Neural cell (in vitro differentiated cells): ENCODE measurements at regions not wholly inside any gene's neighbourhood (a gene's known extent, or its start where the extent isn't known, plus 50 kb on each side); places are given as distances from the start of the nearest gene placed in this dataset.

Source experiments
- H2AFZ ChIP-seq: fragments of 200-600, 300-800 bp; sonication (generic), shearing (Covaris generic); 2 replicates; pipeline ENCODE4 v1.6.0; 2014; ENCODE audit warnings: low read depth, mild to moderate bottlenecking, antibody characterized with exemption, low read length, moderate library complexity
- H3F3A ChIP-seq: fragments of 200-600 bp; shearing (Covaris generic); 2 replicates; pipeline ENCODE4 v1.6.1; 2016; ENCODE audit warnings: mild to moderate bottlenecking, moderate library complexity, mixed read lengths, antibody characterized with exemption, low read length; ENCODE audit not compliant: insufficient read depth, poor library complexity, severe bottlenecking
- H3K27ac ChIP-seq: fragments of 200-600, 300-800 bp; sonication (generic), shearing (Covaris generic); 2 replicates; pipeline ENCODE4 v1.5.1; 2014; ENCODE audit warnings: mild to moderate bottlenecking, low read length, moderate library complexity
- H3K27me3 ChIP-seq: fragments of 300-800, 200-600 bp; sonication (generic), shearing (Covaris generic); 2 replicates; pipeline ENCODE4 v1.6.0; 2014; ENCODE audit warnings: mild to moderate bottlenecking, low read depth, low read length, moderate library complexity; ENCODE audit not compliant: insufficient read depth
- H3K36me3 ChIP-seq: fragments of 300-800, 200-600 bp; sonication (generic), shearing (Covaris generic); 2 replicates; pipeline ENCODE4 v1.5.1; 2014; ENCODE audit warnings: mild to moderate bottlenecking, antibody characterized with exemption, low read length, moderate library complexity; ENCODE audit not compliant: insufficient read depth
- H3K4me2 ChIP-seq: fragments of 300-800, 200-600 bp; sonication (generic), shearing (Covaris generic); 2 replicates; pipeline ENCODE4 v1.6.0; 2014; ENCODE audit warnings: mild to moderate bottlenecking, low read length
- H3K4me3 ChIP-seq: fragments of 300-800, 200-600 bp; sonication (generic), shearing (Covaris generic); 2 replicates; pipeline ENCODE4 v1.5.1; 2014; ENCODE audit warnings: mild to moderate bottlenecking, low read length, moderate library complexity
- H3K79me2 ChIP-seq: fragments of 200-600 bp; shearing (Covaris generic); replicated peaks from 2 replicates; pipeline ENCODE4 v1.6.0; 2014; ENCODE audit warnings: mild to moderate bottlenecking, low read length, moderate library complexity; ENCODE audit not compliant: insufficient read depth
- H3K9ac ChIP-seq: fragments of 300-800, 200-600 bp; sonication (generic), shearing (Covaris generic); 2 replicates; pipeline ENCODE4 v1.6.1; 2016; ENCODE audit warnings: mild to moderate bottlenecking, low read length, mixed read lengths
- H3K9me2 ChIP-seq: fragments of 200-600 bp; shearing (Covaris generic); 2 replicates; pipeline ENCODE4 v1.6.1; 2016; ENCODE audit warnings: mild to moderate bottlenecking, low read length, mixed read lengths; ENCODE audit not compliant: insufficient read depth
- H3K9me3 ChIP-seq: fragments of 200-600, 300-800 bp; sonication (generic), shearing (Covaris generic); 2 replicates; pipeline ENCODE4 v1.6.1; 2016; ENCODE audit warnings: mild to moderate bottlenecking, mixed run types, low read length, moderate library complexity, mixed read lengths
- H4K20me1 ChIP-seq: fragments of 200-600 bp; shearing (Covaris generic); 2 replicates; pipeline ENCODE4 v1.6.1; 2016; ENCODE audit warnings: mild to moderate bottlenecking, mixed run types; ENCODE audit not compliant: insufficient read depth
- CTCF ChIP-seq: fragments of 450-650 bp; IDR thresholded peaks from 2 replicates; pipeline ENCODE4 v1.5.1; 2014; ENCODE audit warnings: antibody characterized with exemption, mild to moderate bottlenecking, moderate library complexity; ENCODE audit not compliant: poor library complexity, severe bottlenecking
- EP300 ChIP-seq: fragments of 450-650 bp; conservative IDR thresholded peaks from 2 replicates; pipeline ENCODE4 v1.6.1; 2014; ENCODE audit warnings: antibody characterized with exemption, mild to moderate bottlenecking, moderate library complexity; ENCODE audit not compliant: poor library complexity, severe bottlenecking
- EZH2 ChIP-seq: fragments of 200-600, 300-800 bp; shearing (Covaris generic), sonication (generic); IDR thresholded peaks from 2 replicates; pipeline ENCODE4 v1.6.1; 2014; ENCODE audit warnings: antibody characterized with exemption, low read length, borderline replicate concordance, mild to moderate bottlenecking; ENCODE audit not compliant: insufficient read depth, poor library complexity, severe bottlenecking
- MXI1 ChIP-seq: fragments of 450-650 bp; conservative IDR thresholded peaks from 2 replicates; pipeline ENCODE4 v1.6.1; 2014; ENCODE audit warnings: antibody characterized with exemption, mild to moderate bottlenecking; ENCODE audit not compliant: poor library complexity, severe bottlenecking
- POLR2AphosphoS5 ChIP-seq: IDR thresholded peaks from 2 replicates; pipeline ENCODE4 v1.6.1; 2012
- RAD21 ChIP-seq: fragments of 450-650 bp; conservative IDR thresholded peaks from 2 replicates; pipeline ENCODE4 v1.6.1; 2014; ENCODE audit warnings: antibody characterized with exemption, mild to moderate bottlenecking, moderate library complexity
- SMC3 ChIP-seq: fragments of 450-650 bp; conservative IDR thresholded peaks from 2 replicates; pipeline ENCODE4 v1.6.1; 2014; ENCODE audit warnings: antibody characterized with exemption, mild to moderate bottlenecking, moderate library complexity; ENCODE audit not compliant: poor library complexity
- TAF1 ChIP-seq: IDR thresholded peaks from 2 replicates; pipeline ENCODE4 v1.6.1; 2012; ENCODE audit warnings: low read depth
- TF ChIP-seq, protein P1 (sequence below): IDR thresholded peaks from 2 replicates; pipeline ENCODE4 v1.6.1; 2012; ENCODE audit warnings: borderline replicate concordance

DNA sequence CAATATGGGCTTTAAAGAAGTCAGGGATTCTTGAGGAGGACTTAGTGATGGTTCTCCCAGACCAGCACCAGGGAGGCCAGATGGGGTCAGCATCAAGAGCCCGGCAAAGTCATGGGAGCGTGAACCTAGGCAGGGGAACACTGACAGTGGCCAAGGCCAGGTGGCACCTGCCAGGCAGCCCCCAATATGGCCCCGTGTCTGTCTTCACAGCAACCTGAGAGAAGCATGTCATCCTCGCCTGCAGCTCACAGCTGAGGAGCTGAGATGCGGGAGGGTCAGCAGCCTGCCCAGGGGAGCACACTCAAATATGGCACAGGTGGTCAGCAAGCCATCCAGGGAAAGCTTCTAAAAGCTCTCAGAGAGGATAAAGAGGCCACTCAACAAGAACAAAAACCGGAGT lies 105.7 kb upstream of the GPC1 start:
- no peak overlapping the region for H3K4me2 ChIP-seq
- H3K9me2 ChIP-seq: no peaks in the 10 kb centered on the region
- no peak overlapping the region for H3K27ac ChIP-seq
- H3K36me3 ChIP-seq: no peaks in the 10 kb centered on the region
- no peaks in the 10 kb centered on the region for H3K79me2 ChIP-seq
- no peak overlapping the region for H2AFZ ChIP-seq
- H3K9ac ChIP-seq: no peak overlapping the region
- peaks cover 2% of the 10 kb centered on the region for H3K9me3 ChIP-seq
- H3F3A ChIP-seq: no peaks in the 10 kb centered on the region
- H3K4me3 ChIP-seq: no peak overlapping the region
- H3K27me3 ChIP-seq: no peaks in the 10 kb centered on the region
- TF ChIP-seq POLR2AphosphoS5 (no peak), MXI1 (no peak), EZH2 (no peak), TAF1 (no peak), EP300 (no peak), RAD21 (no peak), SMC3 (no peak), CTCF (no peak)
- TF ChIP-seq, protein P1, sequence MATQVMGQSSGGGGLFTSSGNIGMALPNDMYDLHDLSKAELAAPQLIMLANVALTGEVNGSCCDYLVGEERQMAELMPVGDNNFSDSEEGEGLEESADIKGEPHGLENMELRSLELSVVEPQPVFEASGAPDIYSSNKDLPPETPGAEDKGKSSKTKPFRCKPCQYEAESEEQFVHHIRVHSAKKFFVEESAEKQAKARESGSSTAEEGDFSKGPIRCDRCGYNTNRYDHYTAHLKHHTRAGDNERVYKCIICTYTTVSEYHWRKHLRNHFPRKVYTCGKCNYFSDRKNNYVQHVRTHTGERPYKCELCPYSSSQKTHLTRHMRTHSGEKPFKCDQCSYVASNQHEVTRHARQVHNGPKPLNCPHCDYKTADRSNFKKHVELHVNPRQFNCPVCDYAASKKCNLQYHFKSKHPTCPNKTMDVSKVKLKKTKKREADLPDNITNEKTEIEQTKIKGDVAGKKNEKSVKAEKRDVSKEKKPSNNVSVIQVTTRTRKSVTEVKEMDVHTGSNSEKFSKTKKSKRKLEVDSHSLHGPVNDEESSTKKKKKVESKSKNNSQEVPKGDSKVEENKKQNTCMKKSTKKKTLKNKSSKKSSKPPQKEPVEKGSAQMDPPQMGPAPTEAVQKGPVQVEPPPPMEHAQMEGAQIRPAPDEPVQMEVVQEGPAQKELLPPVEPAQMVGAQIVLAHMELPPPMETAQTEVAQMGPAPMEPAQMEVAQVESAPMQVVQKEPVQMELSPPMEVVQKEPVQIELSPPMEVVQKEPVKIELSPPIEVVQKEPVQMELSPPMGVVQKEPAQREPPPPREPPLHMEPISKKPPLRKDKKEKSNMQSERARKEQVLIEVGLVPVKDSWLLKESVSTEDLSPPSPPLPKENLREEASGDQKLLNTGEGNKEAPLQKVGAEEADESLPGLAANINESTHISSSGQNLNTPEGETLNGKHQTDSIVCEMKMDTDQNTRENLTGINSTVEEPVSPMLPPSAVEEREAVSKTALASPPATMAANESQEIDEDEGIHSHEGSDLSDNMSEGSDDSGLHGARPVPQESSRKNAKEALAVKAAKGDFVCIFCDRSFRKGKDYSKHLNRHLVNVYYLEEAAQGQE: no peak
- H4K20me1 ChIP-seq: no peaks in the 10 kb centered on the region

- no peaks in the 10 kb centered on the region for H3K79me2 ChIP-seq
- TF ChIP-seq EZH2: no peak
- TF ChIP-seq POLR2AphosphoS5: no peak
- TF ChIP-seq SMC3: no peak
- TF ChIP-seq RAD21: no peak
- no peak for TF ChIP-seq TAF1
- TF ChIP-seq, protein P1: no peak
- TF ChIP-seq EP300: no peak
- no peak for TF ChIP-seq MXI1
- TF ChIP-seq CTCF: no peak
- H3K9ac ChIP-seq: no peak overlapping the region
- no peak overlapping the region for H3K27ac ChIP-seq
- H3K4me3 ChIP-seq: no peak overlapping the region
- no peaks in the 10 kb centered on the region for H3K36me3 ChIP-seq
- H3K9me3 ChIP-seq: peaks cover 2% of the 10 kb centered on the region
- H3K9me2 ChIP-seq: no peaks in the 10 kb centered on the region
- H3K27me3 ChIP-seq: no peaks in the 10 kb centered on the region
- H4K20me1 ChIP-seq: no peaks in the 10 kb centered on the region
- no peak overlapping the region for H2AFZ ChIP-seq
- H3F3A ChIP-seq: no peaks in the 10 kb centered on the region
- no peak overlapping the region for H3K4me2 ChIP-seq
Measured at GRCh38 chr2:240333985-240334384, 101.5 kb upstream of the GPC1 start.
